Hematopoietic multipotent progenitor cell treated with erythropoietin and hydrocortisone succinate and interleukin-3 and kit ligand, for 15 days (in vitro differentiated cells): ENCODE measurements at regions not wholly inside any gene's neighbourhood (a gene's known extent, or its start where the extent isn't known, plus 50 kb on each side); places are given as distances from the start of the nearest gene placed in this dataset.

Source experiments
- DNase-seq: peaks from one replicate; pipeline ENCODE4 v3.0.0-alpha.2; 2015; ENCODE audit warnings: low spot score

- DNase-seq: no peak
Measured at GRCh38 chr4:111664308-111664945, 480.8 kb upstream of the FAM241A start.

- no peak for DNase-seq
Measured at GRCh38 chr4:111666826-111667360, 478.4 kb upstream of the FAM241A start.

- DNase-seq: no peak
Measured at GRCh38 chr4:111671756-111672155, 473.5 kb upstream of the FAM241A start.

- DNase-seq: no peak
Measured at GRCh38 chr4:111675746-111676145, 469.5 kb upstream of the FAM241A start.

GRCh38 chr4:111676533-111676932 is 468.7 kb upstream of the FAM241A start:
- no peak for DNase-seq

GRCh38 chr4:111678479-111678878 is 466.8 kb upstream of the FAM241A start:
- DNase-seq: no peak

- no peak for DNase-seq
Measured at GRCh38 chr4:111678908-111679307, 466.3 kb upstream of the FAM241A start.

- no peak for DNase-seq
Measured at GRCh38 chr4:111681270-111681669, 464.0 kb upstream of the FAM241A start.

- DNase-seq: no peak
Measured at GRCh38 chr4:111681751-111682150, 463.5 kb upstream of the FAM241A start.

- no peak for DNase-seq
Measured at GRCh38 chr4:111685205-111685604, 460.0 kb upstream of the FAM241A start.

GRCh38 chr4:111689214-111689613 is 456.0 kb upstream of the FAM241A start:
- DNase-seq: no peak

- no peak for DNase-seq
Measured at GRCh38 chr4:111689731-111690130, 455.5 kb upstream of the FAM241A start.

GRCh38 chr4:111693758-111694157 is 451.5 kb upstream of the FAM241A start:
- no peak for DNase-seq

GRCh38 chr4:111695677-111696076 is 449.6 kb upstream of the FAM241A start:
- no peak for DNase-seq

- no peak for DNase-seq
Measured at GRCh38 chr4:111696505-111696904, 448.7 kb upstream of the FAM241A start.

GRCh38 chr4:111697176-111697942 is 447.9 kb upstream of the FAM241A start:
- DNase-seq: no peak

GRCh38 chr4:111698361-111698760 is 446.9 kb upstream of the FAM241A start:
- no peak for DNase-seq

GRCh38 chr4:111699165-111699564 is 446.1 kb upstream of the FAM241A start:
- no peak for DNase-seq

GRCh38 chr4:111701102-111701501 is 444.2 kb upstream of the FAM241A start:
- DNase-seq: no peak

- no peak for DNase-seq
Measured at GRCh38 chr4:111707491-111707890, 437.8 kb upstream of the FAM241A start.

- no peak for DNase-seq
Measured at GRCh38 chr4:111712093-111712677, 433.1 kb upstream of the FAM241A start.

- DNase-seq: no peak
Measured at GRCh38 chr4:111713276-111713675, 432.0 kb upstream of the FAM241A start.

GRCh38 chr4:111717921-111718320 is 427.3 kb upstream of the FAM241A start:
- DNase-seq: no peak
